HG02943 (cell line): ENCODE measurements at regions not wholly inside any gene's neighbourhood (a gene's known extent, or its start where the extent isn't known, plus 50 kb on each side); places are given as distances from the start of the nearest gene placed in this dataset.
"Not testable (repeated sequence)": the region's sequence is repeated elsewhere in the genome, so short reads cannot be mapped to it uniquely, and the experiment has no call there.

Source experiments
- ATAC-seq: cut with Tn5 transposase; IDR thresholded peaks from one replicate; pipeline ENCODE4 v1.9.1; 2021; ENCODE audit warnings: mild to moderate bottlenecking, low read depth, moderate library complexity; ENCODE audit not compliant: unreplicated experiment

GRCh38 chr15:81784751-81785150, 261.1 kb downstream of the MEX3B start:
- no peak for ATAC-seq

GRCh38 chr15:81783586-81783985, 262.2 kb downstream of the MEX3B start:
- ATAC-seq: no peak

GRCh38 chr15:81783076-81783475, 262.7 kb downstream of the MEX3B start:
- ATAC-seq: no peak

- no peak for ATAC-seq
These were observed 264.4 kb downstream of the MEX3B start for GRCh38 chr15:81781395-81781794.

- ATAC-seq: no peak
These were observed 264.9 kb downstream of the MEX3B start for GRCh38 chr15:81780966-81781365.

GRCh38 chr15:81779181-81779580, 266.6 kb downstream of the MEX3B start:
- no peak for ATAC-seq

- ATAC-seq: no peak
These were observed 268.3 kb downstream of the MEX3B start for GRCh38 chr15:81777546-81777945.

- ATAC-seq: no peak
These were observed 268.8 kb downstream of the MEX3B start for GRCh38 chr15:81776976-81777375.

- not testable (repeated sequence) for ATAC-seq
These were observed 270.0 kb downstream of the MEX3B start for GRCh38 chr15:81775779-81776178.

GRCh38 chr15:81774309-81774708, 271.5 kb downstream of the MEX3B start:
- no peak for ATAC-seq

GRCh38 chr15:81768773-81769172, 277.0 kb downstream of the MEX3B start:
- no peak for ATAC-seq

GRCh38 chr15:81766829-81767475, 278.9 kb downstream of the MEX3B start:
- ATAC-seq: no peak

GRCh38 chr15:81765816-81766215, 280.0 kb downstream of the MEX3B start:
- ATAC-seq: no peak

- ATAC-seq: no peak
These were observed 282.5 kb downstream of the MEX3B start for GRCh38 chr15:81763304-81763703.

- ATAC-seq: no peak
These were observed 285.1 kb downstream of the MEX3B start for GRCh38 chr15:81760686-81761085.

GRCh38 chr15:81758818-81759284, 287.0 kb downstream of the MEX3B start:
- no peak for ATAC-seq

GRCh38 chr15:81755626-81756025, 290.2 kb downstream of the MEX3B start:
- no peak for ATAC-seq

GRCh38 chr15:81754078-81754477, 291.7 kb downstream of the MEX3B start:
- no peak for ATAC-seq

- no peak for ATAC-seq
These were observed 292.8 kb downstream of the MEX3B start for GRCh38 chr15:81752974-81753373.

GRCh38 chr15:81752546-81752942, 293.3 kb downstream of the MEX3B start:
- ATAC-seq: no peak

- no peak for ATAC-seq
These were observed 293.8 kb downstream of the MEX3B start for GRCh38 chr15:81751816-81752545.

- ATAC-seq: no peak
These were observed 294.6 kb downstream of the MEX3B start for GRCh38 chr15:81751256-81751655.
